Fibroblast of mammary gland (primary cell): ENCODE measurements at regions not wholly inside any gene's neighbourhood (a gene's known extent, or its start where the extent isn't known, plus 50 kb on each side); places are given as distances from the start of the nearest gene placed in this dataset.

Source experiments
- DNase-seq: peaks from one replicate; pipeline ENCODE4 v3.0.0-alpha.2; 2010; ENCODE audit warnings: low read depth
- H3K4me3 ChIP-seq: 2 replicates; pipeline ENCODE4 v1.5.1; 2011; ENCODE audit warnings: low read depth, mild to moderate bottlenecking, low read length, moderate library complexity; ENCODE audit not compliant: control insufficient read depth
- CTCF ChIP-seq: conservative IDR thresholded peaks from 2 replicates; pipeline ENCODE4 v1.5.1; 2011; ENCODE audit warnings: low read depth, low read length, inconsistent platforms; ENCODE audit not compliant: control insufficient read depth, insufficient read depth

- H3K4me3 ChIP-seq, result no peak overlapping the region
- DNase-seq, result no peak
- no peak for TF ChIP-seq CTCF
These were observed 1141.8 kb downstream of the PCDH17 start for GRCh38 chr13:58773280-58773859.

- TF ChIP-seq CTCF, result no peak
- no peak overlapping the region for H3K4me3 ChIP-seq
These were observed 1151.2 kb downstream of the PCDH17 start for GRCh38 chr13:58782736-58783135.

GRCh38 chr13:58792854-58793253, 1161.3 kb downstream of the PCDH17 start:
- no peak for TF ChIP-seq CTCF
- H3K4me3 ChIP-seq, result no peak overlapping the region
- no peak for DNase-seq

More at GRCh38 chr13:58782736-58783135, 1151.2 kb downstream of the PCDH17 start:
- no peak for DNase-seq

GRCh38 chr13:58795715-58796114, 1164.2 kb downstream of the PCDH17 start:
- H3K4me3 ChIP-seq, result no peak overlapping the region
- no peak for TF ChIP-seq CTCF
- DNase-seq, result no peak

GRCh38 chr13:58804832-58805231, 1173.3 kb downstream of the PCDH17 start:
- no peak for TF ChIP-seq CTCF
- H3K4me3 ChIP-seq, result no peak overlapping the region
- no peak for DNase-seq

GRCh38 chr13:58806401-58806800, 1174.9 kb downstream of the PCDH17 start:
- no peak for TF ChIP-seq CTCF
- H3K4me3 ChIP-seq, result no peak overlapping the region
- DNase-seq, result no peak

- TF ChIP-seq CTCF, result no peak
- no peak overlapping the region for H3K4me3 ChIP-seq
- no peak for DNase-seq
These were observed 1192.2 kb downstream of the PCDH17 start for GRCh38 chr13:58823701-58824100.
